ENCODE measurements at regions not wholly inside any gene's neighbourhood (a gene's known extent, or its start where the extent isn't known, plus 50 kb on each side); places are given as distances from the start of the nearest gene placed in this dataset.

GRCh38 chr2:14114275-14114674 lies 518.2 kb upstream of the LRATD1 start:
- TF ChIP-seq CTCF (IDR thresholded peaks at IDR 0.05; ENCODE audit: insufficient read depth, low read length), result no peak
- no peak for TF ChIP-seq POLR2AphosphoS5 (IDR thresholded peaks at IDR 0.05; ENCODE audit: low read depth)
- TF ChIP-seq, protein P1, sequence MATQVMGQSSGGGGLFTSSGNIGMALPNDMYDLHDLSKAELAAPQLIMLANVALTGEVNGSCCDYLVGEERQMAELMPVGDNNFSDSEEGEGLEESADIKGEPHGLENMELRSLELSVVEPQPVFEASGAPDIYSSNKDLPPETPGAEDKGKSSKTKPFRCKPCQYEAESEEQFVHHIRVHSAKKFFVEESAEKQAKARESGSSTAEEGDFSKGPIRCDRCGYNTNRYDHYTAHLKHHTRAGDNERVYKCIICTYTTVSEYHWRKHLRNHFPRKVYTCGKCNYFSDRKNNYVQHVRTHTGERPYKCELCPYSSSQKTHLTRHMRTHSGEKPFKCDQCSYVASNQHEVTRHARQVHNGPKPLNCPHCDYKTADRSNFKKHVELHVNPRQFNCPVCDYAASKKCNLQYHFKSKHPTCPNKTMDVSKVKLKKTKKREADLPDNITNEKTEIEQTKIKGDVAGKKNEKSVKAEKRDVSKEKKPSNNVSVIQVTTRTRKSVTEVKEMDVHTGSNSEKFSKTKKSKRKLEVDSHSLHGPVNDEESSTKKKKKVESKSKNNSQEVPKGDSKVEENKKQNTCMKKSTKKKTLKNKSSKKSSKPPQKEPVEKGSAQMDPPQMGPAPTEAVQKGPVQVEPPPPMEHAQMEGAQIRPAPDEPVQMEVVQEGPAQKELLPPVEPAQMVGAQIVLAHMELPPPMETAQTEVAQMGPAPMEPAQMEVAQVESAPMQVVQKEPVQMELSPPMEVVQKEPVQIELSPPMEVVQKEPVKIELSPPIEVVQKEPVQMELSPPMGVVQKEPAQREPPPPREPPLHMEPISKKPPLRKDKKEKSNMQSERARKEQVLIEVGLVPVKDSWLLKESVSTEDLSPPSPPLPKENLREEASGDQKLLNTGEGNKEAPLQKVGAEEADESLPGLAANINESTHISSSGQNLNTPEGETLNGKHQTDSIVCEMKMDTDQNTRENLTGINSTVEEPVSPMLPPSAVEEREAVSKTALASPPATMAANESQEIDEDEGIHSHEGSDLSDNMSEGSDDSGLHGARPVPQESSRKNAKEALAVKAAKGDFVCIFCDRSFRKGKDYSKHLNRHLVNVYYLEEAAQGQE (IDR thresholded peaks at IDR 0.05; ENCODE audit: insufficient replicate concordance, low read depth), result no peak
- TF ChIP-seq SPI1 (IDR thresholded peaks at IDR 0.05; ENCODE audit: borderline replicate concordance, low read depth), result no peak
- no peak for TF ChIP-seq GABPA (IDR thresholded peaks at IDR 0.05; ENCODE audit: low read depth)
- Histone ChIP-seq H3K27me3 (ENCODE audit: insufficient read depth, poor library complexity, severe bottlenecking) (no peaks in the 10 kb centered on the region), H3K27ac (replicated peaks) (no peak overlapping the region), H3K4me3 (replicated peaks; ENCODE audit: insufficient read depth, low read length) (no peak overlapping the region)
- DNase-seq (ENCODE audit: low read depth in 1 of 2, low spot score in 1 of 2), result no peak

GRCh38 chr2:14120376-14120775 lies 512.1 kb upstream of the LRATD1 start:
- H3K27ac ChIP-seq (replicated peaks), result no peak overlapping the region
- H3K4me3 ChIP-seq (replicated peaks; ENCODE audit: insufficient read depth, low read length), result no peak overlapping the region
- no peak for DNase-seq (ENCODE audit: low read depth in 1 of 2, low spot score in 1 of 2)
- H3K27me3 ChIP-seq (ENCODE audit: insufficient read depth, poor library complexity, severe bottlenecking), result no peaks in the 10 kb centered on the region
- TF ChIP-seq, protein P1 (IDR thresholded peaks at IDR 0.05; ENCODE audit: insufficient replicate concordance, low read depth), result no peak
- TF ChIP-seq CTCF (IDR thresholded peaks at IDR 0.05; ENCODE audit: insufficient read depth, low read length), result no peak
- no peak for TF ChIP-seq SPI1 (IDR thresholded peaks at IDR 0.05; ENCODE audit: borderline replicate concordance, low read depth)
- TF ChIP-seq POLR2AphosphoS5 (IDR thresholded peaks at IDR 0.05; ENCODE audit: low read depth), result no peak
- no peak for TF ChIP-seq GABPA (IDR thresholded peaks at IDR 0.05; ENCODE audit: low read depth)

DNA sequence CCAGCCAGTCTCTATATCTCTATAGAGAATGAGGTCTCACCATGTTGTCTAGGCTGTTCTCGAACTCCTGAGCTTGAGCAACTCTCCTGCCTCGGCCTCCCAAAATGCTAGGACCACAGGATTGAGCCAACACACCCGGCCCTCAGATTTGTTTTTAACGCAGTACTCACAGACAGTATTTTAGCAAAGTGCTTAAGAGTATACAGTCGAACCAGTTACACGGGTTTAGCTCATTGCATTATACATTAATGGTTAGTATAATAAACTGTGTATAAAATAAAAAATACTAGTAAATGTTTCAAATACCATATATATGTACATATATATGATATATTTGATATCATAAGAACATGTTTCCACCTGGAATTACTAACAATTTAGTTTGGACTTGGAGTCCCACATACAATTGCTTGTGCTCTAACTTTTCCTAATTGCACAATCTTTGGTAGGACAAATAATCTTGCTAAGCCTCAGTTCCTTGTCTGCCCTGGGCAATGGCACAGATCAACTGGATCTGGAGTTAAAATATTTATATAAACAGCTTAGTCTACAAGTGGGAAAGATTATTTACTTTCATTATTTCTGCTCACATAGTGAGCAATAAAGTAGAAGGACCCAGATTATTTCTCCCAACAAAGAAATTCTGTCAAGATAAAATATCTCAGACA lies 508.9 kb upstream of the LRATD1 start:
- Histone ChIP-seq H3K4me3 (replicated peaks; ENCODE audit: insufficient read depth, low read length) (no peak overlapping the region), H3K27me3 (ENCODE audit: insufficient read depth, poor library complexity, severe bottlenecking) (no peaks in the 10 kb centered on the region), H3K27ac (replicated peaks) (no peak overlapping the region)
- no peak for DNase-seq (ENCODE audit: low read depth in 1 of 2, low spot score in 1 of 2)
- TF ChIP-seq CTCF (IDR thresholded peaks at IDR 0.05; ENCODE audit: insufficient read depth, low read length) (no peak), GABPA (IDR thresholded peaks at IDR 0.05; ENCODE audit: low read depth) (no peak), POLR2AphosphoS5 (IDR thresholded peaks at IDR 0.05; ENCODE audit: low read depth) (no peak)
